Gastrocnemius medialis (tissue), 4 donors: ENCODE measurements at regions not wholly inside any gene's neighbourhood (a gene's known extent, or its start where the extent isn't known, plus 50 kb on each side); places are given as distances from the start of the nearest gene placed in this dataset.

ENCODE experiments used
- POLR2A ChIP-seq, 2 donors: fragments of 450-650 bp; IDR thresholded peaks; one replicate each; pipeline ENCODE4 v1.6.1; 2017; ENCODE audit warnings: antibody characterized with exemption in 2 of 2, mild to moderate bottlenecking in 2 of 2, moderate library complexity in 2 of 2
- TF ChIP-seq, protein P1 (sequence below), 5 experiments: fragments of 450-650 bp in 3 of 5; fragments of 200-600 bp in 2 of 5; sonication (generic) in 2 of 5; IDR thresholded peaks in 4 of 5; conservative IDR thresholded peaks in 1 of 5; 1 replicate in 4 of 5; 2 replicates in 1 of 5; pipeline ENCODE4 v1.5.1; 2016 to 2019; ENCODE audit warnings: antibody characterized with exemption in 5 of 5, mild to moderate bottlenecking in 3 of 5, moderate library complexity in 3 of 5

DNA sequence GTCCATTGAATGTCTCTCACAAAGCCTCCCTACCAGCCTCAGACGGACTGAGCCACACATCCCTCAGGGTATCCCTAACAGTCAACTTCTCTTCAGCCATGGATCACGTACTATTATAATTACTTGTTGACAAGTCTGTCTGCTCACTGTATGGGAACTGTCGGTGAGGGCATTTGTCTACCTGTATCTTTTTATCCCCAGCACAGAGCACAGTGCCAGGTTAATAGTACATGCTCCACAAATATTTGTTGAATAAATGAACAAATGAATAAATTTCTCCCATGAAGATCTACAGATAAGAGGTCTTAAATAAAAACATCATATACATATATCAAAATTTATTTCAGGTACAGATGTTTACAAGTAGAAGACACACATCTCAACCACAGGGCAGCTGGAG lies 414.0 kb downstream of the SOX9 start:
- TF ChIP-seq, protein P1, sequence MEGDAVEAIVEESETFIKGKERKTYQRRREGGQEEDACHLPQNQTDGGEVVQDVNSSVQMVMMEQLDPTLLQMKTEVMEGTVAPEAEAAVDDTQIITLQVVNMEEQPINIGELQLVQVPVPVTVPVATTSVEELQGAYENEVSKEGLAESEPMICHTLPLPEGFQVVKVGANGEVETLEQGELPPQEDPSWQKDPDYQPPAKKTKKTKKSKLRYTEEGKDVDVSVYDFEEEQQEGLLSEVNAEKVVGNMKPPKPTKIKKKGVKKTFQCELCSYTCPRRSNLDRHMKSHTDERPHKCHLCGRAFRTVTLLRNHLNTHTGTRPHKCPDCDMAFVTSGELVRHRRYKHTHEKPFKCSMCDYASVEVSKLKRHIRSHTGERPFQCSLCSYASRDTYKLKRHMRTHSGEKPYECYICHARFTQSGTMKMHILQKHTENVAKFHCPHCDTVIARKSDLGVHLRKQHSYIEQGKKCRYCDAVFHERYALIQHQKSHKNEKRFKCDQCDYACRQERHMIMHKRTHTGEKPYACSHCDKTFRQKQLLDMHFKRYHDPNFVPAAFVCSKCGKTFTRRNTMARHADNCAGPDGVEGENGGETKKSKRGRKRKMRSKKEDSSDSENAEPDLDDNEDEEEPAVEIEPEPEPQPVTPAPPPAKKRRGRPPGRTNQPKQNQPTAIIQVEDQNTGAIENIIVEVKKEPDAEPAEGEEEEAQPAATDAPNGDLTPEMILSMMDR (IDR thresholded peaks at IDR 0.05 in 4 of 5, conservative IDR thresholded peaks at IDR 0.05 in 1 of 5) = no peak
- TF ChIP-seq POLR2A (IDR thresholded peaks at IDR 0.05) = no peak
